ENCODE measurements at regions not wholly inside any gene's neighbourhood (a gene's known extent, or its start where the extent isn't known, plus 50 kb on each side); places are given as distances from the start of the nearest gene placed in this dataset.
A peak's percentile ranks its signal among the peaks of the same experiment; 100 is the strongest.
"Not testable (repeated sequence)": the region's sequence is repeated elsewhere in the genome, so short reads cannot be mapped to it uniquely, and the experiment has no call there.

GRCh38 chr14:25699981-25700380, 650.0 kb upstream of the STXBP6 start:
- DNase-seq (ENCODE audit: low spot score) = no peak

- DNase-seq (ENCODE audit: low spot score) = no peak
Measured at GRCh38 chr14:25698111-25698510, 648.2 kb upstream of the STXBP6 start.

GRCh38 chr14:25696176-25696575, 646.2 kb upstream of the STXBP6 start:
- no peak for DNase-seq (ENCODE audit: low spot score)

- DNase-seq (ENCODE audit: low spot score) = no peak
Measured at GRCh38 chr14:25685004-25685403, 635.1 kb upstream of the STXBP6 start.

GRCh38 chr14:25680934-25681333, 631.0 kb upstream of the STXBP6 start:
- DNase-seq (ENCODE audit: low spot score) = no peak

- not testable (repeated sequence) for DNase-seq (ENCODE audit: low spot score)
Measured at GRCh38 chr14:25680511-25680910, 630.6 kb upstream of the STXBP6 start.

GRCh38 chr14:25677111-25677510, 627.2 kb upstream of the STXBP6 start:
- no peak for DNase-seq (ENCODE audit: low spot score)

- DNase-seq (ENCODE audit: low spot score) = no peak
Measured at GRCh38 chr14:25667387-25667786, 617.4 kb upstream of the STXBP6 start.

GRCh38 chr14:25666877-25667276, 616.9 kb upstream of the STXBP6 start:
- DNase-seq (ENCODE audit: low spot score) = no peak

GRCh38 chr14:25658988-25659387, 609.0 kb upstream of the STXBP6 start:
- no peak for DNase-seq (ENCODE audit: low spot score)

GRCh38 chr14:25630447-25630846, 580.5 kb upstream of the STXBP6 start:
- DNase-seq (ENCODE audit: low spot score) = no peak

GRCh38 chr14:25628978-25629377, 579.0 kb upstream of the STXBP6 start:
- DNase-seq (ENCODE audit: low spot score) = no peak

GRCh38 chr14:25628390-25628789, 578.4 kb upstream of the STXBP6 start:
- no peak for DNase-seq (ENCODE audit: low spot score)

GRCh38 chr14:25626986-25627385, 577.0 kb upstream of the STXBP6 start:
- no peak for DNase-seq (ENCODE audit: low spot score)

- peak; percentile 43 for DNase-seq (ENCODE audit: low spot score)
Measured at GRCh38 chr14:25622763-25623162, 572.8 kb upstream of the STXBP6 start.

- DNase-seq (ENCODE audit: low spot score) = no peak
Measured at GRCh38 chr14:25620515-25620914, 570.6 kb upstream of the STXBP6 start.

GRCh38 chr14:25615174-25615573, 565.2 kb upstream of the STXBP6 start:
- DNase-seq (ENCODE audit: low spot score) = no peak

GRCh38 chr14:25607192-25607591, 557.2 kb upstream of the STXBP6 start:
- no peak for DNase-seq (ENCODE audit: low spot score)

GRCh38 chr14:25602106-25602505, 552.2 kb upstream of the STXBP6 start:
- DNase-seq (ENCODE audit: low spot score) = no peak

GRCh38 chr14:25588751-25589150, 538.8 kb upstream of the STXBP6 start:
- DNase-seq (ENCODE audit: low spot score) = no peak

- DNase-seq (ENCODE audit: low spot score) = no peak
Measured at GRCh38 chr14:25574628-25575325, 524.8 kb upstream of the STXBP6 start.

- DNase-seq (ENCODE audit: low spot score) = no peak
Measured at GRCh38 chr14:25570483-25570882, 520.5 kb upstream of the STXBP6 start.

GRCh38 chr14:25557466-25557865, 507.5 kb upstream of the STXBP6 start:
- no peak for DNase-seq (ENCODE audit: low spot score)

- DNase-seq (ENCODE audit: low spot score) = no peak
Measured at GRCh38 chr14:25552826-25553225, 502.9 kb upstream of the STXBP6 start.
